MCF 10A (cell line): ENCODE measurements at regions not wholly inside any gene's neighbourhood (a gene's known extent, or its start where the extent isn't known, plus 50 kb on each side); places are given as distances from the start of the nearest gene placed in this dataset.

Experiments used
- BruUV-seq: library from RNA; stranded (reverse); fragments of 400-500 nt; replicated peaks from 2 replicates; lab custom pipeline; 2021; lab: Mats Ljungman, UMichigan
- CTCF ChIA-PET: fragments of 300-600 bp; sonication (Branson Sonifier 250); formaldehyde crosslinking; extraction: SDS; loops from one replicate; lab custom pipeline; 2021; ENCODE audit warnings: antibody characterized with exemption, inconsistent platforms; lab: Yijun Ruan, JAX
- POLR2A ChIA-PET: fragments of 300-600, 350-650 bp; sonication (Branson Sonifier 250); formaldehyde crosslinking; extraction: SDS; loops from one replicate; lab custom pipeline; 2020; ENCODE audit warnings: antibody characterized with exemption, inconsistent platforms; lab: Yijun Ruan, JAX
- DNase-seq: peaks from one replicate; pipeline ENCODE4 v3.0.0-alpha.2; 2018; ENCODE audit not compliant: unreplicated experiment
- H3K27ac Mint-ChIP-seq: one replicate; pipeline ENCODE4 v1.8.0; 2022; ENCODE audit warnings: mild to moderate bottlenecking, low read depth, mixed read lengths; ENCODE audit not compliant: unreplicated experiment
- H3K27me3 Mint-ChIP-seq: one replicate; pipeline ENCODE4 v1.8.0; 2022; ENCODE audit warnings: mixed read lengths; ENCODE audit not compliant: insufficient read depth, unreplicated experiment
- H3K36me3 Mint-ChIP-seq: one replicate; pipeline ENCODE4 v1.8.0; 2022; ENCODE audit warnings: mild to moderate bottlenecking, moderate library complexity, mixed read lengths; ENCODE audit not compliant: insufficient read depth, unreplicated experiment
- H3K4me1 Mint-ChIP-seq: one replicate; pipeline ENCODE4 v1.8.0; 2022; ENCODE audit warnings: mixed read lengths; ENCODE audit not compliant: insufficient read depth, unreplicated experiment
- H3K4me3 Mint-ChIP-seq: one replicate; pipeline ENCODE4 v1.8.0; 2022; ENCODE audit warnings: mild to moderate bottlenecking, moderate library complexity, mixed read lengths; ENCODE audit not compliant: unreplicated experiment
- H3K9me3 Mint-ChIP-seq: one replicate; pipeline ENCODE4 v1.8.0; 2022; ENCODE audit warnings: mixed read lengths; ENCODE audit not compliant: unreplicated experiment
- intact Hi-C: fragments of 100-400 bp; cut with micrococcal nuclease; formaldehyde crosslinking; loops from 2 replicates; pipeline ENCODE4 v1.14.1; 2022
- TF ChIP-seq, protein P1 (sequence below): fragments of 200-600 bp; IDR thresholded peaks from one replicate; pipeline ENCODE4 v1.8.0; 2022; ENCODE audit warnings: antibody characterized with exemption, mild to moderate bottlenecking; ENCODE audit not compliant: unreplicated experiment

GRCh38 chr2:121071034-121071504, 213.9 kb downstream of the TFCP2L1 start:
- POLR2A ChIA-PET, result interaction anchor here (0.5 kb wide), 1 partner anchor 1043 kb away, joined by 4 read pairs; no protein-coding TSS in a partner anchor
- Mint-ChIP-seq H3K27ac (no peak overlapping the region), H3K27me3 (peaks cover 2% of the 10 kb centered on the region), H3K4me3 (no peak overlapping the region), H3K9me3 (no peaks in the 10 kb centered on the region), H3K36me3 (peaks cover 4% of the 10 kb centered on the region), H3K4me1 (no peaks in the 10 kb centered on the region)
- peak; percentile 68 for DNase-seq
- no TSS peak for BruUV-seq
- intact Hi-C loops, result loop anchor here (1.0 to 10.0 kb wide), 3 partner anchors 336 to 836 kb away; partner anchors contain the start of gene GLI2
- TF ChIP-seq, protein P1, sequence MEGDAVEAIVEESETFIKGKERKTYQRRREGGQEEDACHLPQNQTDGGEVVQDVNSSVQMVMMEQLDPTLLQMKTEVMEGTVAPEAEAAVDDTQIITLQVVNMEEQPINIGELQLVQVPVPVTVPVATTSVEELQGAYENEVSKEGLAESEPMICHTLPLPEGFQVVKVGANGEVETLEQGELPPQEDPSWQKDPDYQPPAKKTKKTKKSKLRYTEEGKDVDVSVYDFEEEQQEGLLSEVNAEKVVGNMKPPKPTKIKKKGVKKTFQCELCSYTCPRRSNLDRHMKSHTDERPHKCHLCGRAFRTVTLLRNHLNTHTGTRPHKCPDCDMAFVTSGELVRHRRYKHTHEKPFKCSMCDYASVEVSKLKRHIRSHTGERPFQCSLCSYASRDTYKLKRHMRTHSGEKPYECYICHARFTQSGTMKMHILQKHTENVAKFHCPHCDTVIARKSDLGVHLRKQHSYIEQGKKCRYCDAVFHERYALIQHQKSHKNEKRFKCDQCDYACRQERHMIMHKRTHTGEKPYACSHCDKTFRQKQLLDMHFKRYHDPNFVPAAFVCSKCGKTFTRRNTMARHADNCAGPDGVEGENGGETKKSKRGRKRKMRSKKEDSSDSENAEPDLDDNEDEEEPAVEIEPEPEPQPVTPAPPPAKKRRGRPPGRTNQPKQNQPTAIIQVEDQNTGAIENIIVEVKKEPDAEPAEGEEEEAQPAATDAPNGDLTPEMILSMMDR, result peak; percentile 88
- CTCF ChIA-PET, result interaction anchor here (0.6 to 6.0 kb wide), 32 partner anchors 9 to 751 kb away, joined by 3 to 129 read pairs (median 4); partner anchors contain the start of gene GLI2

- Mint-ChIP-seq H3K27me3 (no peaks in the 10 kb centered on the region), H3K4me3 (no peak overlapping the region), H3K36me3 (peaks cover 6% of the 10 kb centered on the region), H3K4me1 (no peaks in the 10 kb centered on the region), H3K9me3 (no peaks in the 10 kb centered on the region), H3K27ac (no peak overlapping the region)
- intact Hi-C loops, result loop anchor here (10.0 kb wide), 1 partner anchor 838 kb away; no protein-coding TSS in a partner anchor
- ChIA-PET CTCF (interaction anchor here (0.8 to 6.0 kb wide), 5 partner anchors 203 to 379 kb away, joined by 3 to 129 read pairs (median 4); partner anchors contain the start of gene GLI2), POLR2A (no interaction called here)
- TF ChIP-seq, protein P1, result no peak
- DNase-seq, result no peak
- no TSS peak for BruUV-seq
Observed at GRCh38 chr2:121072784-121073183, 212.2 kb downstream of the TFCP2L1 start.

- TF ChIP-seq, protein P1, result no peak
- H3K4me3 Mint-ChIP-seq, result no peak overlapping the region
- no peak overlapping the region for H3K27ac Mint-ChIP-seq
- no peaks in the 10 kb centered on the region for H3K27me3 Mint-ChIP-seq
- H3K4me1 Mint-ChIP-seq, result no peaks in the 10 kb centered on the region
- ChIA-PET CTCF (interaction anchor here (0.6 to 15.4 kb wide), 6 partner anchors 13 to 393 kb away, joined by 3 to 541 read pairs (median 5); no protein-coding TSS in a partner anchor), POLR2A (interaction anchor here (0.6 kb wide), 1 partner anchor 291 kb away, joined by 4 read pairs; no protein-coding TSS in a partner anchor)
- no peak for DNase-seq
- BruUV-seq, result no TSS peak
- no peaks in the 10 kb centered on the region for H3K9me3 Mint-ChIP-seq
- H3K36me3 Mint-ChIP-seq, result peaks cover 6% of the 10 kb centered on the region
- intact Hi-C loops, result loop anchor here (10.0 kb wide), 1 partner anchor 839 kb away; no protein-coding TSS in a partner anchor
Observed at GRCh38 chr2:121073320-121074210, 211.4 kb downstream of the TFCP2L1 start.
